Liver (tissue), 8 donors: ENCODE measurements at regions not wholly inside any gene's neighbourhood (a gene's known extent, or its start where the extent isn't known, plus 50 kb on each side); places are given as distances from the start of the nearest gene placed in this dataset.

Experiments
- DNase-seq: peaks from one replicate; pipeline ENCODE4 v3.0.0-alpha.2; 2017; ENCODE audit warnings: low spot score
- H3K27ac ChIP-seq, 2 donors: one replicate each; pipeline ENCODE4 v1.7.0; 2013; ENCODE audit warnings: inconsistent platforms in 2 of 2, low read length in 2 of 2, control low read depth in 1 of 2, low read depth in 1 of 2, mild to moderate bottlenecking in 1 of 2
- H3K27me3 ChIP-seq, 4 donors: one replicate each; pipeline versions ENCODE4 v1.6.1 to v1.7.0; 2013; ENCODE audit warnings: low read length in 3 of 4, inconsistent platforms in 1 of 4, mild to moderate bottlenecking in 1 of 4, moderate library complexity in 1 of 4; ENCODE audit not compliant: control insufficient read depth in 4 of 4, insufficient read depth in 4 of 4
- H3K36me3 ChIP-seq, 4 donors: one replicate each; pipeline versions ENCODE4 v1.6.1 to v1.7.0; 2013; ENCODE audit warnings: low read length in 3 of 4, mild to moderate bottlenecking in 3 of 4, low read depth in 1 of 4, moderate library complexity in 1 of 4; ENCODE audit not compliant: control insufficient read depth in 4 of 4, insufficient read depth in 3 of 4
- H3K4me1 ChIP-seq, 4 donors: one replicate each; pipeline versions ENCODE4 v1.6.1 to v1.7.0; 2013; ENCODE audit warnings: low read length in 3 of 4, mild to moderate bottlenecking in 3 of 4, moderate library complexity in 1 of 4; ENCODE audit not compliant: control insufficient read depth in 4 of 4, insufficient read depth in 4 of 4
- H3K4me3 ChIP-seq, 3 donors: one replicate each; pipeline versions ENCODE4 v1.6.1 to v1.7.0; 2013; ENCODE audit warnings: low read length in 3 of 3, control low read depth in 1 of 3, low read depth in 1 of 3, mild to moderate bottlenecking in 1 of 3
- H3K9ac ChIP-seq, 2 donors: one replicate each; pipeline ENCODE4 v1.7.0; 2013; ENCODE audit warnings: low read length in 2 of 2, mild to moderate bottlenecking in 2 of 2, moderate library complexity in 2 of 2, control low read depth in 1 of 2, low read depth in 1 of 2
- H3K9me3 ChIP-seq, 4 donors: one replicate each; pipeline versions ENCODE4 v1.6.1 to v1.7.0; 2013; ENCODE audit warnings: low read length in 3 of 4; ENCODE audit not compliant: control insufficient read depth in 4 of 4
- EGR1 ChIP-seq, 2 donors: IDR thresholded peaks; 2 replicates each; pipeline ENCODE4 v1.6.1; 2016 to 2018; ENCODE audit warnings: antibody characterized with exemption in 2 of 2, low read depth in 2 of 2
- FOXA1 ChIP-seq: IDR thresholded peaks from 2 replicates; pipeline ENCODE4 v1.6.1; 2016; ENCODE audit warnings: antibody characterized with exemption
- FOXA2 ChIP-seq: IDR thresholded peaks from 2 replicates; pipeline ENCODE4 v1.6.1; 2016; ENCODE audit warnings: antibody characterized with exemption
- GABPA ChIP-seq, 2 donors: IDR thresholded peaks in 1 of 2; conservative IDR thresholded peaks in 1 of 2; 2 replicates each; pipeline ENCODE4 v1.6.1; 2016; ENCODE audit warnings: antibody characterized with exemption in 2 of 2, mild to moderate bottlenecking in 1 of 2, moderate library complexity in 1 of 2
- HNF4A ChIP-seq, 2 donors: conservative IDR thresholded peaks; 2 replicates each; pipeline ENCODE4 v1.6.1; 2016; ENCODE audit warnings: antibody characterized with exemption in 2 of 2, mild to moderate bottlenecking in 2 of 2
- HNF4G ChIP-seq: IDR thresholded peaks from 2 replicates; pipeline ENCODE4 v1.6.1; 2016; ENCODE audit warnings: antibody characterized with exemption
- JUND ChIP-seq, 2 donors: IDR thresholded peaks; 2 replicates each; pipeline ENCODE4 v1.6.1; 2016; ENCODE audit warnings: antibody characterized with exemption in 2 of 2
- NR2F2 ChIP-seq: IDR thresholded peaks from 2 replicates; pipeline ENCODE4 v1.6.1; 2016; ENCODE audit warnings: antibody characterized with exemption
- RAD21 ChIP-seq, 2 donors: IDR thresholded peaks; 2 replicates each; pipeline ENCODE4 v1.6.1; 2016; ENCODE audit warnings: antibody characterized with exemption in 2 of 2, mild to moderate bottlenecking in 2 of 2
- RXRA ChIP-seq, 2 donors: IDR thresholded peaks; 2 replicates each; pipeline ENCODE4 v1.6.1; 2017 to 2018; ENCODE audit warnings: antibody characterized with exemption in 2 of 2, mild to moderate bottlenecking in 1 of 2
- SP1 ChIP-seq: IDR thresholded peaks from 2 replicates; pipeline ENCODE4 v1.6.1; 2018; ENCODE audit warnings: antibody characterized with exemption, mild to moderate bottlenecking
- TAF1 ChIP-seq: conservative IDR thresholded peaks from 2 replicates; pipeline ENCODE4 v1.6.1; 2016; ENCODE audit warnings: antibody characterized with exemption, mild to moderate bottlenecking
- YY1 ChIP-seq: IDR thresholded peaks from 2 replicates; pipeline ENCODE4 v1.6.1; 2016; ENCODE audit warnings: antibody characterized with exemption, mild to moderate bottlenecking
- WGBS: extraction: QIAGEN DNeasy Blood & Tissue Kit; methylation state at CpG from one replicate; pipeline ENCODE4 v1.1.7; 2013; 5-methylcytosine and 5-hydroxymethylcytosine counted together
- TF ChIP-seq, protein P1 (sequence below): IDR thresholded peaks from 2 replicates; pipeline ENCODE4 v1.6.1; 2016; ENCODE audit warnings: antibody characterized with exemption
- TF ChIP-seq, protein P2 (sequence below): IDR thresholded peaks from 2 replicates; pipeline ENCODE4 v1.6.1; 2016; ENCODE audit warnings: antibody characterized with exemption, mild to moderate bottlenecking
- TF ChIP-seq, protein P3 (sequence below): fragments of 150-350 bp; IDR thresholded peaks from 2 replicates; pipeline ENCODE4 v1.5.1; 2017; ENCODE audit warnings: improper control_type of control experiment, low read depth, low read length; ENCODE audit not compliant: missing input control
- TF ChIP-seq, protein P4 (sequence below): IDR thresholded peaks from 2 replicates; pipeline ENCODE4 v1.6.1; 2016; ENCODE audit warnings: antibody characterized with exemption
- TF ChIP-seq, protein P5 (sequence below): IDR thresholded peaks from 2 replicates; pipeline ENCODE4 v1.6.1; 2016; ENCODE audit warnings: antibody characterized with exemption
- donor health status: healthy.
- donor health status: healthy.
- donor health status: healthy.
- donor health status: healthy.
- donor health status: healthy.

DNA sequence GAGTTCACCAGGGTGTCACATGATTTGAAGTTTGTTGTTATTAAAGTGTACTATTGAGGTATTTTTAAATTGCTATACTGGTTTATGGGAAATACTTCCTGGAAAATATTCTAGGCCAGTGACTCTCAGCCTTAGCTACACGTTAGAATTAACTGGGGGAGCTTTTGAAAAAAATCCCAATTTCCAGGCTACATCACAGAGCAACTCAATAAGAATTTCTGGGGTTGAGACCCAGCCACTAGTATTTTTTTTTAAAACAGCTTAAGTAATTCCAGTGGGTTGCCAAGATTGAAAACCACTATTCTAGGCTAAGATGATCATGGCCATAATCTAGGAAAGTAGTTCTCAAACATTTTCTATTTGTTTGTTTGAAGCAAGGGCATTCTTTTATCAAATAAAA is 142.9 kb upstream of the GRIA1 start:
- DNase-seq: no peak
- peaks cover 0 to 17% (median 0%) of the 10 kb centered on the region in 4 donors for H3K27me3 ChIP-seq
- no peak overlapping the region for H3K9ac ChIP-seq
- no peaks in the 10 kb centered on the region for H3K4me1 ChIP-seq
- 31% methylated on average over 1 of the region's 1 CpG for WGBS
- TF ChIP-seq, protein P1, sequence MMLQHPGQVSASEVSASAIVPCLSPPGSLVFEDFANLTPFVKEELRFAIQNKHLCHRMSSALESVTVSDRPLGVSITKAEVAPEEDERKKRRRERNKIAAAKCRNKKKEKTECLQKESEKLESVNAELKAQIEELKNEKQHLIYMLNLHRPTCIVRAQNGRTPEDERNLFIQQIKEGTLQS: no peak
- no peak for TF ChIP-seq FOXA2
- no peak for TF ChIP-seq YY1
- no peak for TF ChIP-seq RAD21 (IDR thresholded peaks at IDR 0.05)
- TF ChIP-seq, protein P2, sequence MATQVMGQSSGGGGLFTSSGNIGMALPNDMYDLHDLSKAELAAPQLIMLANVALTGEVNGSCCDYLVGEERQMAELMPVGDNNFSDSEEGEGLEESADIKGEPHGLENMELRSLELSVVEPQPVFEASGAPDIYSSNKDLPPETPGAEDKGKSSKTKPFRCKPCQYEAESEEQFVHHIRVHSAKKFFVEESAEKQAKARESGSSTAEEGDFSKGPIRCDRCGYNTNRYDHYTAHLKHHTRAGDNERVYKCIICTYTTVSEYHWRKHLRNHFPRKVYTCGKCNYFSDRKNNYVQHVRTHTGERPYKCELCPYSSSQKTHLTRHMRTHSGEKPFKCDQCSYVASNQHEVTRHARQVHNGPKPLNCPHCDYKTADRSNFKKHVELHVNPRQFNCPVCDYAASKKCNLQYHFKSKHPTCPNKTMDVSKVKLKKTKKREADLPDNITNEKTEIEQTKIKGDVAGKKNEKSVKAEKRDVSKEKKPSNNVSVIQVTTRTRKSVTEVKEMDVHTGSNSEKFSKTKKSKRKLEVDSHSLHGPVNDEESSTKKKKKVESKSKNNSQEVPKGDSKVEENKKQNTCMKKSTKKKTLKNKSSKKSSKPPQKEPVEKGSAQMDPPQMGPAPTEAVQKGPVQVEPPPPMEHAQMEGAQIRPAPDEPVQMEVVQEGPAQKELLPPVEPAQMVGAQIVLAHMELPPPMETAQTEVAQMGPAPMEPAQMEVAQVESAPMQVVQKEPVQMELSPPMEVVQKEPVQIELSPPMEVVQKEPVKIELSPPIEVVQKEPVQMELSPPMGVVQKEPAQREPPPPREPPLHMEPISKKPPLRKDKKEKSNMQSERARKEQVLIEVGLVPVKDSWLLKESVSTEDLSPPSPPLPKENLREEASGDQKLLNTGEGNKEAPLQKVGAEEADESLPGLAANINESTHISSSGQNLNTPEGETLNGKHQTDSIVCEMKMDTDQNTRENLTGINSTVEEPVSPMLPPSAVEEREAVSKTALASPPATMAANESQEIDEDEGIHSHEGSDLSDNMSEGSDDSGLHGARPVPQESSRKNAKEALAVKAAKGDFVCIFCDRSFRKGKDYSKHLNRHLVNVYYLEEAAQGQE: no peak
- TF ChIP-seq FOXA1: no peak
- TF ChIP-seq JUND (IDR thresholded peaks at IDR 0.05): no peak
- TF ChIP-seq, protein P3, sequence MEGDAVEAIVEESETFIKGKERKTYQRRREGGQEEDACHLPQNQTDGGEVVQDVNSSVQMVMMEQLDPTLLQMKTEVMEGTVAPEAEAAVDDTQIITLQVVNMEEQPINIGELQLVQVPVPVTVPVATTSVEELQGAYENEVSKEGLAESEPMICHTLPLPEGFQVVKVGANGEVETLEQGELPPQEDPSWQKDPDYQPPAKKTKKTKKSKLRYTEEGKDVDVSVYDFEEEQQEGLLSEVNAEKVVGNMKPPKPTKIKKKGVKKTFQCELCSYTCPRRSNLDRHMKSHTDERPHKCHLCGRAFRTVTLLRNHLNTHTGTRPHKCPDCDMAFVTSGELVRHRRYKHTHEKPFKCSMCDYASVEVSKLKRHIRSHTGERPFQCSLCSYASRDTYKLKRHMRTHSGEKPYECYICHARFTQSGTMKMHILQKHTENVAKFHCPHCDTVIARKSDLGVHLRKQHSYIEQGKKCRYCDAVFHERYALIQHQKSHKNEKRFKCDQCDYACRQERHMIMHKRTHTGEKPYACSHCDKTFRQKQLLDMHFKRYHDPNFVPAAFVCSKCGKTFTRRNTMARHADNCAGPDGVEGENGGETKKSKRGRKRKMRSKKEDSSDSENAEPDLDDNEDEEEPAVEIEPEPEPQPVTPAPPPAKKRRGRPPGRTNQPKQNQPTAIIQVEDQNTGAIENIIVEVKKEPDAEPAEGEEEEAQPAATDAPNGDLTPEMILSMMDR: no peak
- TF ChIP-seq HNF4A (conservative IDR thresholded peaks at IDR 0.05): no peak
- no peak for TF ChIP-seq RXRA (IDR thresholded peaks at IDR 0.05)
- no peak for TF ChIP-seq TAF1
- no peak for TF ChIP-seq SP1
- no peak for TF ChIP-seq EGR1 (IDR thresholded peaks at IDR 0.05; ENCODE audit: low read depth in 2 of 2)
- no peak for TF ChIP-seq HNF4G
- TF ChIP-seq GABPA (IDR thresholded peaks at IDR 0.05 in 1 of 2, conservative IDR thresholded peaks at IDR 0.05 in 1 of 2): no peak
- TF ChIP-seq, protein P4, sequence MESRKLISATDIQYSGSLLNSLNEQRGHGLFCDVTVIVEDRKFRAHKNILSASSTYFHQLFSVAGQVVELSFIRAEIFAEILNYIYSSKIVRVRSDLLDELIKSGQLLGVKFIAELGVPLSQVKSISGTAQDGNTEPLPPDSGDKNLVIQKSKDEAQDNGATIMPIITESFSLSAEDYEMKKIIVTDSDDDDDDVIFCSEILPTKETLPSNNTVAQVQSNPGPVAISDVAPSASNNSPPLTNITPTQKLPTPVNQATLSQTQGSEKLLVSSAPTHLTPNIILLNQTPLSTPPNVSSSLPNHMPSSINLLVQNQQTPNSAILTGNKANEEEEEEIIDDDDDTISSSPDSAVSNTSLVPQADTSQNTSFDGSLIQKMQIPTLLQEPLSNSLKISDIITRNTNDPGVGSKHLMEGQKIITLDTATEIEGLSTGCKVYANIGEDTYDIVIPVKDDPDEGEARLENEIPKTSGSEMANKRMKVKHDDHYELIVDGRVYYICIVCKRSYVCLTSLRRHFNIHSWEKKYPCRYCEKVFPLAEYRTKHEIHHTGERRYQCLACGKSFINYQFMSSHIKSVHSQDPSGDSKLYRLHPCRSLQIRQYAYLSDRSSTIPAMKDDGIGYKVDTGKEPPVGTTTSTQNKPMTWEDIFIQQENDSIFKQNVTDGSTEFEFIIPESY: no peak
- TF ChIP-seq, protein P5, sequence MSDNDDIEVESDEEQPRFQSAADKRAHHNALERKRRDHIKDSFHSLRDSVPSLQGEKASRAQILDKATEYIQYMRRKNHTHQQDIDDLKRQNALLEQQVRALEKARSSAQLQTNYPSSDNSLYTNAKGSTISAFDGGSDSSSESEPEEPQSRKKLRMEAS: no peak
- no peak for TF ChIP-seq NR2F2
- no peak overlapping the region for H3K4me3 ChIP-seq
- no peak overlapping the region for H3K27ac ChIP-seq
- H3K9me3 ChIP-seq: no peaks in the 10 kb centered on the region
- no peaks in the 10 kb centered on the region for H3K36me3 ChIP-seq
